ENCODE measurements at regions not wholly inside any gene's neighbourhood (a gene's known extent, or its start where the extent isn't known, plus 50 kb on each side); places are given as distances from the start of the nearest gene placed in this dataset.

- Histone ChIP-seq H3K4me2 (ENCODE audit: insufficient read depth, insufficient read length, low read length) (no peak overlapping the region), H3K27me3 (ENCODE audit: insufficient read depth, low read length) (no peaks in the 10 kb centered on the region), H2AK5ac (ENCODE audit: insufficient read length, low read length) (no peak overlapping the region), H3K79me1 (ENCODE audit: insufficient read depth, low read depth, low read length, poor library complexity, severe bottlenecking) (no peaks in the 10 kb centered on the region), H3K4me1 (ENCODE audit: insufficient read depth, low read length) (no peaks in the 10 kb centered on the region), H2BK12ac (ENCODE audit: insufficient read length, low read depth, low read length) (no peak overlapping the region), H3K14ac (ENCODE audit: insufficient read depth, low read length) (no peak overlapping the region), H4K8ac (replicated peaks; ENCODE audit: insufficient read length, low read depth, low read length) (no peak overlapping the region), H3K23ac (ENCODE audit: insufficient read length, low read depth, low read length) (no peak overlapping the region), H3K56ac (ENCODE audit: insufficient read length, low read depth, low read length) (no peak overlapping the region), H3K27ac (ENCODE audit: insufficient read length, low read depth, low read length) (no peak overlapping the region), H2BK5ac (ENCODE audit: insufficient read length, low read length) (no peak overlapping the region), H2BK120ac (ENCODE audit: low read depth, low read length, poor library complexity, severe bottlenecking) (no peak overlapping the region), H3K9me3 (ENCODE audit: control insufficient read depth, low read depth, low read length) (no peaks in the 10 kb centered on the region), H2AFZ (ENCODE audit: low read length) (no peak overlapping the region), H3K18ac (ENCODE audit: insufficient read length, low read depth, low read length) (no peak overlapping the region), H3K9ac (ENCODE audit: extremely low read depth, insufficient read length, low read length) (no peak overlapping the region), H4K91ac (ENCODE audit: insufficient read length, low read depth, low read length) (no peak overlapping the region), H3T11ph (ENCODE audit: low read length) (no peak overlapping the region), H4K20me1 (ENCODE audit: control insufficient read depth, insufficient read depth, insufficient read length) (no peaks in the 10 kb centered on the region), H3K23me2 (ENCODE audit: insufficient read length, low read depth, low read length, poor library complexity, severe bottlenecking) (no peaks in the 10 kb centered on the region), H4K5ac (ENCODE audit: insufficient read length, low read depth, low read length) (no peak overlapping the region), H3K4ac (ENCODE audit: low read depth, low read length) (no peak overlapping the region), H3K79me2 (ENCODE audit: insufficient read depth, low read length) (no peaks in the 10 kb centered on the region), H2BK15ac (ENCODE audit: low read depth, low read length) (no peak overlapping the region), H2BK20ac (ENCODE audit: low read depth, low read length, poor library complexity, severe bottlenecking) (no peak overlapping the region)
- TF ChIP-seq, protein P1, sequence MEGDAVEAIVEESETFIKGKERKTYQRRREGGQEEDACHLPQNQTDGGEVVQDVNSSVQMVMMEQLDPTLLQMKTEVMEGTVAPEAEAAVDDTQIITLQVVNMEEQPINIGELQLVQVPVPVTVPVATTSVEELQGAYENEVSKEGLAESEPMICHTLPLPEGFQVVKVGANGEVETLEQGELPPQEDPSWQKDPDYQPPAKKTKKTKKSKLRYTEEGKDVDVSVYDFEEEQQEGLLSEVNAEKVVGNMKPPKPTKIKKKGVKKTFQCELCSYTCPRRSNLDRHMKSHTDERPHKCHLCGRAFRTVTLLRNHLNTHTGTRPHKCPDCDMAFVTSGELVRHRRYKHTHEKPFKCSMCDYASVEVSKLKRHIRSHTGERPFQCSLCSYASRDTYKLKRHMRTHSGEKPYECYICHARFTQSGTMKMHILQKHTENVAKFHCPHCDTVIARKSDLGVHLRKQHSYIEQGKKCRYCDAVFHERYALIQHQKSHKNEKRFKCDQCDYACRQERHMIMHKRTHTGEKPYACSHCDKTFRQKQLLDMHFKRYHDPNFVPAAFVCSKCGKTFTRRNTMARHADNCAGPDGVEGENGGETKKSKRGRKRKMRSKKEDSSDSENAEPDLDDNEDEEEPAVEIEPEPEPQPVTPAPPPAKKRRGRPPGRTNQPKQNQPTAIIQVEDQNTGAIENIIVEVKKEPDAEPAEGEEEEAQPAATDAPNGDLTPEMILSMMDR (conservative IDR thresholded peaks at IDR 0.05): no peak
- Mint-ChIP-seq H3K36me3 (ENCODE audit: insufficient read depth in 1 of 3, low read depth in 3 of 3) (no peaks in the 10 kb centered on the region), H3K9me3 (no peaks in the 10 kb centered on the region), H3K27ac (0 out of 7 replicates have a peak overlapping the region, but pooled peaks of 1 of the 3 experiments have one; percentile 14), H3K27me3 (ENCODE audit: low read depth) (peaks cover 22% of the 10 kb centered on the region), H3K4me3 (no peak overlapping the region), H3K4me1 (peaks cover 0 to 4% of the 10 kb centered on the region in 2 experiments; a peak in 1 of 4 replicates)
- DNase-seq: no peak
- no CpG with 5 or more reads among the region's 24 CpGs for WGBS (ENCODE audit: extremely low coverage, insufficient read length, low lambda C conversion rate)
Observed at GRCh38 chr11:70020336-70021214, 57.5 kb upstream of the ANO1 start.
